Neural progenitor cell (in vitro differentiated cells): ENCODE measurements at regions not wholly inside any gene's neighbourhood (a gene's known extent, or its start where the extent isn't known, plus 50 kb on each side); places are given as distances from the start of the nearest gene placed in this dataset.

ENCODE experiments used
- EZH2 ChIP-seq: fragments of 200-600 bp; sonication (generic); IDR thresholded peaks from 2 replicates; pipeline ENCODE4 v1.6.1; 2017; ENCODE audit warnings: antibody characterized with exemption, mild to moderate bottlenecking, moderate library complexity
- EZH2phosphoT487 ChIP-seq: fragments of 200-600 bp; sonication (generic); IDR thresholded peaks from 2 replicates; pipeline ENCODE4 v1.6.1; 2017; ENCODE audit warnings: antibody characterized with exemption
- TF ChIP-seq, protein P1 (sequence below): fragments of 200-600 bp; sonication (generic); IDR thresholded peaks from 2 replicates; pipeline ENCODE4 v1.5.1; 2017; ENCODE audit warnings: antibody characterized with exemption, mild to moderate bottlenecking

DNA sequence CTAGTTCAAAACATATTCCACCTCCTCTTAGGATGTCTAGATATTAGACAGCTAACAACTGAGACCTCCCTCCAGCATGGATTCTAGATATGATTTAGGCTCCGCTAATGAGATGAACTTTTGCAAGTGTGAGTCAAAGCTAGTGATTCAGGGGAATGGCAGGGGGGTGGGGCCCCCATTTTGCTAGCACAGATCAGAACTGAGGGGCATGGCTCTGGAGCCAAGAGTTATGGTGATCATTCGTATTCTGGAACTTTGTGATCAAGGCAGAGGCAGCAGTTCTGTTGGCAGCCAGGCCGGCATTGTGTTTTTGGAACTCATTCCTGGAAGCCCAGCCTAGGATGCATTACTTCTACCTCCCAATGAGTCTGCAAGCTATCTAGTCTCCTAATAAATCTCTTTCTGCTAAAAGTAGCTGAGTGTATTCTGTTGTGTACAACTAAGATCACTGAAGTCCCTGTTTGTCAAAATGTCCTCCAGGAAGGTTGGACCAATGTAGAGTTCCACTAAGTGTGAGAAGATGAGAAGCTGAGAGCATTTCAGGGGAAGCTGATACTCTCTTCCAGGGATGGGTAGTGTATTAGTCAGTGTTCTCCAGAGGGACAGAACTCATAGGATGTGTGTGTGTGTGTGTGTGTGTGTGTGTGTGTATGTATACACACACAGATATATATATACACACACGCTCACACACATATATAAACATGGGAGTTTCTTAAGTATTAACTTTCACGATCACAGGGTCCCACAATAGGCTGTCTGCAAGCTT is 312.7 kb downstream of the TLE3 start:
- TF ChIP-seq, protein P1, sequence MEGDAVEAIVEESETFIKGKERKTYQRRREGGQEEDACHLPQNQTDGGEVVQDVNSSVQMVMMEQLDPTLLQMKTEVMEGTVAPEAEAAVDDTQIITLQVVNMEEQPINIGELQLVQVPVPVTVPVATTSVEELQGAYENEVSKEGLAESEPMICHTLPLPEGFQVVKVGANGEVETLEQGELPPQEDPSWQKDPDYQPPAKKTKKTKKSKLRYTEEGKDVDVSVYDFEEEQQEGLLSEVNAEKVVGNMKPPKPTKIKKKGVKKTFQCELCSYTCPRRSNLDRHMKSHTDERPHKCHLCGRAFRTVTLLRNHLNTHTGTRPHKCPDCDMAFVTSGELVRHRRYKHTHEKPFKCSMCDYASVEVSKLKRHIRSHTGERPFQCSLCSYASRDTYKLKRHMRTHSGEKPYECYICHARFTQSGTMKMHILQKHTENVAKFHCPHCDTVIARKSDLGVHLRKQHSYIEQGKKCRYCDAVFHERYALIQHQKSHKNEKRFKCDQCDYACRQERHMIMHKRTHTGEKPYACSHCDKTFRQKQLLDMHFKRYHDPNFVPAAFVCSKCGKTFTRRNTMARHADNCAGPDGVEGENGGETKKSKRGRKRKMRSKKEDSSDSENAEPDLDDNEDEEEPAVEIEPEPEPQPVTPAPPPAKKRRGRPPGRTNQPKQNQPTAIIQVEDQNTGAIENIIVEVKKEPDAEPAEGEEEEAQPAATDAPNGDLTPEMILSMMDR, result no peak
- TF ChIP-seq EZH2phosphoT487, result no peak
- TF ChIP-seq EZH2, result no peak
